SW480 (cell line): ENCODE measurements at regions not wholly inside any gene's neighbourhood (a gene's known extent, or its start where the extent isn't known, plus 50 kb on each side); places are given as distances from the start of the nearest gene placed in this dataset.

Experiments used
- DNase-seq: peaks from one replicate; pipeline ENCODE4 v3.0.0-alpha.2; 2016; ENCODE audit warnings: low spot score

GRCh38 chr17:79396696-79397095, 214.2 kb downstream of the RBFOX3 start:
- DNase-seq, result no peak

DNA sequence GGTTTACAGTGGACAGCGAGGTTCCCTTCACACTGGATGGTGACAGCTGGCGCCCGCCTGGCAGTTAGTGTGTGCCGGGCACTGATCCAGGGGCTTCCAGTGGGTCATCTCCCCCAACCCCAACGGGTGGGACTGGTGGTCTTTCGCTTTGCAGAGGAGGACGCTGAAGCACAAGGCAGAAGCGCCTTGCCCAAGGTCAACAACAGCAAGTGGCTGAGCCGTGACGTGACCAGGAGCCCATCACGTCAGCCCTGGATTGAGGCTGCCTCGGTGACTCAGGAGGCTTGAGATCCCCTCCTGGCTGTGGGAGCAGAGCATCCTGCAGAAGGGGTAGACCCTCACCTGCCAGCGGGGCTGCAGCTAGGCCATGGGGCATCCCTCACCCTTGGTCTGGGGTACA, 215.3 kb downstream of the RBFOX3 start:
- no peak for DNase-seq

GRCh38 chr17:79395066-79395465, 215.8 kb downstream of the RBFOX3 start:
- DNase-seq, result no peak

DNA sequence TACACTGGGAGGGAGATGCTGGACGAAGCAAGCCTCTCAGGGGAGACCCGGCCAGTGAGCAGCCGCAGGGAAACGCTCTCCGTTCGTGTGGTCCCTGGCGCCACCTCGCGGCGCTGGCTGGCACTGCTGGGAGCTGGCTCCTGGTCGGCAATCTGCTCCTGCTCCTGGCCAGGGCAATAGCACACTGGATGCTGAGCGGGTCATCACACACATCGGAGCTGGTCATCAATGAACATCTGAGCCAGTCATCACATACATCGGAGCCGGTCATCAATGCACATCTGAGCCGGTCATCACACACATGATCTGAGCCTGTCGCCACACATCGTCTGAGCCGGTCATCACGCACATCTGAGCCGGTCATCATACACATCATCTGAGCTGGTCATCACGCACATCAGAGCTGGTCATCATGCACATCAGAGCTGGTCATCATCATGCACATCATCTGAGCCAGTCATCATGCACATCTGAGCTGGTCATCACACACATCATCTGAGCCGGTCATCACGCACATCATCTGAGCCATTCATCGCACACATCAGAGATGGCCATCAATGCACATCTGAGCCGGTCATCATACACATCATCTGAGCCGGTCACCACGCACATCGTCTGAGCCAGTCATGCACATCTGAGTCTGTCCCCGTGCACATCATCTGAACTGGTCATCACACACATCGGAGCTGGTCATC, 217.3 kb downstream of the RBFOX3 start:
- DNase-seq, result peak; percentile 53

GRCh38 chr17:79392598-79392997, 218.3 kb downstream of the RBFOX3 start:
- DNase-seq, result no peak

DNA sequence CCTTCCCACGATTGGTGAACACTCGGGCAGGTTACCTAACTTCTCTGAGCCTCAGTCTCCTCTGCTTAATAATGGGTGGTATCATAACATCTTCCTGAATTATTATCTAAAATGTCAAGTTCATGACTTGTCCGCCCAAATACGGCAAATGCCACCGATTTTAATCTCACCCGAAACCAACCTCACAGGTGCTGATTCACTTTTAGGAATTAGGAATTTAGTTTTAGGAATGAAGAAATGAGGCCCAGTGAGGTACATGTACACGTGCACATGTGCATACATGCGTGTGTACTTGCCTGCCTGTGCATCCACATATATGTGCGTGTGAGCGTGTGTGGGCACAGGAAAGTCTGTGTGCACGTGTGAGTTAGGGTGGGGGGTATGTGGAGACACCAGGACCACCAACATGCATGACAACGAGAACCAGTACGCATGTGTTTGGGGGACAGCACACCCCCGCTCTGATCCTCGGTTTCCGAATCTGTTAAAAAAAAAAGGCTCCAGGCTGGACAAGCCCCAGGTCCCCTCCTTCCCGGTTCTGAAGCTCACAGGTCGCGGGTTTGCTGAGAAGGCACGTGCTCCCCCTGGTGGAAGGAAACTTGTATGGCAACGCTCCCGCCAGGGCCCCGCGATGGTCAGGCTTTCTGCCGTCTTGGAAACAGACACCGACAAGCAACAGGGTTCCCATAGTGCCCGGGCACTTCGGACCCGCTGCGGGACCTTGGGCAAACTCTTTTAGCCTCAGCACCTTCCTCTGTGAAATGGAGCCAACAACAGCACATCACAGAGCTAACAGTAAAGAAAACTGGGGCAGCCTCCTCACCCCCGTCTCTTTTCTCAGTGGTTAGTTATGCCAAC, 219.2 kb downstream of the RBFOX3 start:
- peak; percentile 73 for DNase-seq

DNA sequence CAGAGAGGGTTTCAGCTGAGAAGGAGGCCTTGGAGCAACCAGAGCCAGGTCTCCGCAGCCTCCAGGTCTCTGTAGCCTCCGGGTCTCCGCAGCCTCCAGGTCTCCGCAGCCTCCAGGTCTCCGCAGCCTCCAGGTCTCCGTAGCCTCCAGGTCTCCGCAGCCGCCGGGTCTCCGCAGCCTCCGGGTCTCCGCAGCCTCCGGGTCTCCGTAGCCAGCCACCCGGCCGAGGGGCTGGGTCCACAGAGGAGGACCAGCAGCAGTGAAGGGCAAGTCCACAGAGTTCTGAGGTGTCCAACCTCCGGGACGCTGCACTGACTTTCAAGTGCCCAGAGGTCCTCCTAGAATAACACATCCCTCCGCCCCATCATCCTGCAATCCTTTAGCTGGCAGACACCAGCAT, 221.0 kb downstream of the RBFOX3 start:
- no peak for DNase-seq

DNA sequence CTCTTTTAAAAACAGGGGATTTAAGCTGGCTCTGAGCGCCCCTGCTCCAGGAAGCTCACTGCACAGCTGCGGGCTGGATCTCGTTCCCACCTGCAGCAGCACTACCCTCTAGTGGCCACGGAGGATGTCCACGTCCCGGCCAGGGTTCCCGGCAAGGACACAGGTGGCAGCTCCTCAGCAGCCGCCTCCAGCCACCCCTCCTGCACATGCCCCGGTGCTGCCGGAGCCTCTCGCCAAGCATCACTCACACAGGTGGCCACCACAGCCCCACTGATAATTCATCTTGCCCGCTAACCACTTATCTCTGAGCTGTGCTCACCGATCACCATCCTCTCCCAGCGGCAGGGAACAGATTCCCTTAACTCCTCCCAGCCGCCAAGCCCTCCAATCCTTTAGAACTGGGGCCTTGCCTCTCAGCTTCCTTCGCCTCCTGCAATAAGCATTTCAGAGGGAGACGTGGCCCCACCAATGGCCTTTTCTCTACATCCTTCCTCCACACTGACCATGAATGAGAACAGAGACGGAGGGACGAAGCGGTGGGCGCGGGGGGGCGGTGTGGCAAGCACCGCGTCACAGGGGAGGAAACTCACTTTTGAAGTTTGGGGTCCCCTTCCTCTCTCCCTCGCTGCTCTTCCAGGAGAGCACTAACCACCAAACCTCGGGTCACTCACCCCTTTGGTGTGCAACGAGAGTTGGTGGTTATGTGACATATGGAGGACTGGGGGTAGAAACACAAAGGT, 222.1 kb downstream of the RBFOX3 start:
- peak; percentile 57 for DNase-seq

DNA sequence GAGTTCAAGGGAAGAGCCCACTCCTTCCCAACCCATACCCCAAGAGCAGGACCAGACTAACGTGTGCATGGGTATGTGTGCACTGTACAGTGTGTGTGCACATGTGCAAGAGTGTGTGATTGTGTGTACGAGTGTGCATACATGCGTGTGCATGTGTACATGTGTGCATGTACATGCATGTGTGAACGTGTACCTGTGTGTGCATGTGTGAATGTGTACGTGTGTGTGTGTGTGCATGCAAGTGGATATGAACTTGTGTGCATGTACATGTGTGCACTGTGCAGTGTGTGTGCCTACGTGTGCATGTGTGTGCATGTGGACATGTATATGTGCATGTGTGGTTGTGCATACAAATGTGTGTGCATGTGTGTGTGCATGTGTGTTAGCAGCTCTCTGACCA, 223.1 kb downstream of the RBFOX3 start:
- DNase-seq, result no peak

- no peak for DNase-seq
Measured at GRCh38 chr17:79385962-79386563, 224.8 kb downstream of the RBFOX3 start.

DNA sequence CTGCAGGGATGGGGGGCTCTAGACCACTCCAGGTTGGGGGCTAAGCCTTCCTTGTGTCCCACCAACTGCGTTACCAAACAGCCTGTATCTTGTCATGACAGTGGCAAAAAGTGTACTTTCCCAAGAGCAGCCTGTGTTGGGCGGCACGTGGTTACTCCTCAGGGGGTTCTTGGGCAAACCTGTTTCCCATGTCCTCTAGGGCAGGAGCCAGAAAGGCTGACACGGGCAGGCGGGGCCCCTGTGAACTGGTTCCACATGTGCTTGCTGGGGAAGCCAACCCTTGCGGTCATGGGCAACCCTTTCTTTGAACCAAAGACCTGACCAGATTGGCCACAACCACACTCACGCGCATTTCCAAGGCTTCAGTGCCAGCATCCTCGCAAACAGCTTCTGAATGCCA, 228.5 kb downstream of the RBFOX3 start:
- DNase-seq, result no peak

- no peak for DNase-seq
Measured at GRCh38 chr17:79379700-79380445, 231.0 kb downstream of the RBFOX3 start.

DNA sequence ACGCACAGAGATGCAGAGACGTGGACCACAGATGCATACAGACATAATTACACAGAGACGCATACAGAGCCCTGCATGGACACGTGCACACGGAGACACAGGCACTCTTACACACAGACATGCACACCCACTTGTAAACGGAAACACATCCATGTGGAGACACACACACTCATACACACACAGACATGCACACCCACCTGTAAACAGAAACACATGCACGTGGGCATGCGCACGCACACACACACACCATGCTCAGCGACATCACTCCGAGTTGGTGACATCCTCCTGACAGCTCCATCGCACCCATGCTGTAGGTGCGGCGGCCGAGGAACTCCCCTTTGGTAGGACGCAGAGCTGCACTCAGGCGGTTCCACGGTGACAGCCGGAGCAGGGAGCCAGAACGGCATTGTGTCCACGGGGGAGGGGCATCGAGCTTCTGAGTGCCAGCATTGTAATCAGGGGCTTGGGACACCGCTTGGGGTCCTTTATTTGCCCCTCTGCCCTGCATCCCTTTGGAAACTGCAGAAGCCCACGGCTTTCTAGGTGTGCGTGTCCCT, 233.5 kb downstream of the RBFOX3 start:
- DNase-seq, result no peak

DNA sequence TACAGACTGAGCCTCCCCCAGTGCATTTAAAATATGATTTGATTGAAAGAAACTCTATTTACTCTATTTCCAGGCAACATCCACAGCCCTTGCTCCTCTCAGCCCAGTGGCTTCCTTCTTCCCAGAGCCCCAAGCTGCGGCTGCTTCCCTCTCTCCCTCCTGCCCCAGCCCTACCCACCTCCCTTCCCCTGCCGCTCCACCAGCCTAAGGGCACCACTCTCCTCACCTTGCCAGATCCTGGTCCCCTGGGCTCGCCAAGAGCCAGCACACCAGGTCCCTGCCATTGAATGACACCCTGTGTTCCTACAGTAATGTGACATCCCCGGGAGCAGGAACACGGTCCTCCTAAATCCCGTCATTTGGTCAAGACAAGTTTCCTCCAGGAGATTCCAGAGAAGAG, 236.0 kb downstream of the RBFOX3 start:
- no peak for DNase-seq

- DNase-seq, result no peak
Measured at GRCh38 chr17:79374087-79374689, 236.7 kb downstream of the RBFOX3 start.

DNA sequence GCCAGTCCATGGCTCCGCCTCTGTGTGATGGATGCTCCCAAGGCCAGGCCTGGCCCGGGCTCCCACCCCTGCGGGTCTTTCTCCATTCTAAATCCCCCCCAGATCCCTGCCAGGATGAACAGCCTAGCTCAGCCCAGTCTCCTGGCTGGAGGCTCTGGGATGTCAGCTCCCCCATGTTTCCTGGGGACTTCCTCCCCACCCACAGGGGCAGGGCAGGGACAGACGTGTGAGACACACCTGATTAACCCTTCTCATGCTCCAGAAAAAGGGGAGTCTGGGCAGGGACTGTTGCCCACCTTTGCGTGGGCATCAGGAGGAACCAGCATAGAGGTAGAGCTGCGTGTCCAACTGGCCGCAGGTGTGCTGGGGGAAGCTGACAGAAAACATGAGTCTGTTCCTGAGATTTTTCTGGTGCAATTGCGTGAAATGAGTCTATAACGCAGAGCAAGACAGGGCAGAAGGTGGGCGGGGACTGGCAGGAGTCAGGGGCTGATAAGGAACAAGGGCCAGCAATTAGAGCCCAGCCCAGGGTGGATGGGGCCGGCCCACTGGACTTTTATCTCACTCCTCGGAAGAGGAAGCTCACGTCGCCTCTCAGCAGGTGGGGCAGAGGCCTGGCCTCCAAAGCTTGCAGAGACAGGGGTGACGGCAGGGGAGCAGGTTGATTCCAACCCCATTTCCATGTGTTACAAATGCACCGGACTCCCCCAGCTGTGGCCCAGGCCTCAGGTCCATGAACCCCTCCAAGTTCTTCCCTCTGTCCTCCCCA, 238.2 kb downstream of the RBFOX3 start:
- DNase-seq, result no peak

GRCh38 chr17:79371984-79372383, 238.9 kb downstream of the RBFOX3 start:
- DNase-seq, result no peak

- DNase-seq, result no peak
Measured at GRCh38 chr17:79370594-79370993, 240.3 kb downstream of the RBFOX3 start.

DNA sequence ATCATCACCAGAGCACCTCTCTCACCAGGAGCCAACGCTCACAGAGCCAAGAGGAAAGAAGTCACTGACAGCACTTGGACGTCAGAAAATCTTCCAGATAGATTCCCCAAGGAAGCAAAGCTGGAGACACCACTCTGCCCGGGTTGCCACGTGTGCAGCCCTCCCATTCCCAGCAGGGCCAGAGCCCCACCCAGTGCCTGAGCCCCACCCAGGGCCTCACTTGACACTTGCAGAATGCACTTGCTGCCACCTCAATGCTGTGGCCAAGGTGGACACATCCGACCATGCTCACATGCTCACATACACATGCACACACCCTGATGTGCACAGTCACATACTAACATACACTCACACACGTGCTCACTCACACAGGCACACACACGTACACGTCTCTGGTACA, 240.7 kb downstream of the RBFOX3 start:
- DNase-seq, result no peak

- no peak for DNase-seq
Measured at GRCh38 chr17:79369532-79369931, 241.3 kb downstream of the RBFOX3 start.
